GM10248 (cell line): ENCODE measurements at regions not wholly inside any gene's neighbourhood (a gene's known extent, or its start where the extent isn't known, plus 50 kb on each side); places are given as distances from the start of the nearest gene placed in this dataset.

Experiments used
- CTCF ChIA-PET: fragments of 300-600 bp; sonication (Branson Sonifier 250); formaldehyde crosslinking; extraction: SDS; loops from one replicate; lab custom pipeline; 2021; ENCODE audit warnings: antibody characterized with exemption; lab: Yijun Ruan, JAX
- POLR2A ChIA-PET: fragments of 350-650 bp; sonication (Branson Sonifier 250); formaldehyde crosslinking; extraction: SDS; loops from one replicate; lab custom pipeline; 2020; ENCODE audit warnings: antibody characterized with exemption; lab: Yijun Ruan, JAX
- DNase-seq: peaks from one replicate; pipeline ENCODE4 v3.0.0; 2012; ENCODE audit errors: extremely low spot score
- TF ChIP-seq, protein P1 (sequence below): IDR thresholded peaks from 2 replicates; pipeline ENCODE4 v1.5.1; 2012; ENCODE audit warnings: mild to moderate bottlenecking, low read depth; ENCODE audit errors: extremely low read depth, missing control alignments, control extremely low read depth

DNA sequence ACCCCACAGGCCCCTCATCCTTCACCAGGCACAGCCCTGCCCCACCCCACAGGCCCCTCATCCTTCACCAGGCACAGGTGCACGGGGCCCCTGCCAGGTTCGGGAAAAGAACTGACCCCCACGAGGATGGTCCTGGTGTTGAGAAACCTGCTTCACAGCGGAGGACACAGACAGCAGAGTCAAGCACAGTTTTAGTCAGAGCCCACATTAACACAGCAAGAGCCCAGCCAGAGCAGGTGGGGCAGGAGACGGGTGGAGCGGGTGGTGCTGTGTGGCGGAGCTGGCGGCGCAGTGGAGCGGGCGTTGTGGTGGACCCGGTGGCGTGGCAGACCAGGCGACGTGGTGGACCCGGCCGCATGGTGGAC is 1085.5 kb downstream of the BRD1 start:
- POLR2A ChIA-PET: no interaction called here
- TF ChIP-seq, protein P1, sequence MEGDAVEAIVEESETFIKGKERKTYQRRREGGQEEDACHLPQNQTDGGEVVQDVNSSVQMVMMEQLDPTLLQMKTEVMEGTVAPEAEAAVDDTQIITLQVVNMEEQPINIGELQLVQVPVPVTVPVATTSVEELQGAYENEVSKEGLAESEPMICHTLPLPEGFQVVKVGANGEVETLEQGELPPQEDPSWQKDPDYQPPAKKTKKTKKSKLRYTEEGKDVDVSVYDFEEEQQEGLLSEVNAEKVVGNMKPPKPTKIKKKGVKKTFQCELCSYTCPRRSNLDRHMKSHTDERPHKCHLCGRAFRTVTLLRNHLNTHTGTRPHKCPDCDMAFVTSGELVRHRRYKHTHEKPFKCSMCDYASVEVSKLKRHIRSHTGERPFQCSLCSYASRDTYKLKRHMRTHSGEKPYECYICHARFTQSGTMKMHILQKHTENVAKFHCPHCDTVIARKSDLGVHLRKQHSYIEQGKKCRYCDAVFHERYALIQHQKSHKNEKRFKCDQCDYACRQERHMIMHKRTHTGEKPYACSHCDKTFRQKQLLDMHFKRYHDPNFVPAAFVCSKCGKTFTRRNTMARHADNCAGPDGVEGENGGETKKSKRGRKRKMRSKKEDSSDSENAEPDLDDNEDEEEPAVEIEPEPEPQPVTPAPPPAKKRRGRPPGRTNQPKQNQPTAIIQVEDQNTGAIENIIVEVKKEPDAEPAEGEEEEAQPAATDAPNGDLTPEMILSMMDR: no peak
- DNase-seq: no peak
- CTCF ChIA-PET: no interaction called here

DNA sequence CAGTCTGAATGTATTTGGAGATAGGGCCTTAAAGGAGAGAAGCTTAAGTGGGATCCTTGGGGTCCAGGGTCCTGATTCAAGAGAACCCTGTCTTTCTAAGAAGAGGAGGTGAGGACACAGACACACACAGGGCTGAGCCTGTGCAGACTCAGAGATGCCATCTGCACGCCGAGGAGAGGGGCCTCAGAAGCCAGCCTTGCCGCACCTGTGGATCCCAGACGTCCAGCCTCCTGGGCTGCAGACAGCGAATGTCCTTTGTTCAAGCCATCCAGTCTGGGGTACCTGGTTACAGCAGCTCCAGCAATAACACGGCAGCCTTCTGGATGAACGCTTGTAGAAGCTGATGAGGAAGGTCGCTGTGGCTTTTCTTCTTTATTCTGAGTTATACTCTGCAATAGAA is 1086.1 kb downstream of the BRD1 start:
- no peak for DNase-seq
- ChIA-PET CTCF (no interaction called here), POLR2A (no interaction called here)
- TF ChIP-seq, protein P1: no peak

DNA sequence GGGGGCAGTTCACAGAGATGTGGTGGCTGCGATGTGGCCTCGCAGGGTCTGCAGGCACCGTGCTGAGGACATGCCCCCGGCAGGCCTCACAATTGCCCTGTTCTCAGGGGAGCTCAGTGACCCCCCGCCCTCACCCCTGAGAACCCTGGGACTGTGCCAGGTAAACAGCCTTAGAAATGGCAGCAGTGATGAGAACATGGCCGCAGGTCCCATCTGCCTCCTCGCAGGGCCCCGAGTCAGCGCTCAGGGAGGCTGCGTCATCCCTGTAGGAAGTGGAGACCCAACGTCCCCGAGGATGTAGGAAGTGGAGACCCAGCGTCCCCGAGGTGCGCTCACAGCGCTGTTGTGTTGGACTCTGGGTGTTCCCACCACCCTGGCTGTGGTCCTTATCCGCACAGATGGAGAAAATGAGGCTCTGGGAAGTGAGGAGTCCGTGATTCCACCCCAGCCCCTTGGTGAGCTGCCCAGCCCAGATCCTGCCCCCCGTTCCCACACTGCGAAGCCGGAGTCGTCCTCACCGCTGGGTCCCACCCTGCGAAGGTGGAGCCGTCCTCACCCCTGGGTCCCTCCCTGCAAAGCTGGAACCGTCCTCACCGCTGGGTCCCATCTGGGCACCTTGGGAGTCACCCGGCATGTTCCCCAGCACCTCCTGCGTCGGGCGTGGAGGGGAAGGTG is 1086.8 kb downstream of the BRD1 start:
- ChIA-PET CTCF (no interaction called here), POLR2A (no interaction called here)
- TF ChIP-seq, protein P1: no peak
- no peak for DNase-seq

DNA sequence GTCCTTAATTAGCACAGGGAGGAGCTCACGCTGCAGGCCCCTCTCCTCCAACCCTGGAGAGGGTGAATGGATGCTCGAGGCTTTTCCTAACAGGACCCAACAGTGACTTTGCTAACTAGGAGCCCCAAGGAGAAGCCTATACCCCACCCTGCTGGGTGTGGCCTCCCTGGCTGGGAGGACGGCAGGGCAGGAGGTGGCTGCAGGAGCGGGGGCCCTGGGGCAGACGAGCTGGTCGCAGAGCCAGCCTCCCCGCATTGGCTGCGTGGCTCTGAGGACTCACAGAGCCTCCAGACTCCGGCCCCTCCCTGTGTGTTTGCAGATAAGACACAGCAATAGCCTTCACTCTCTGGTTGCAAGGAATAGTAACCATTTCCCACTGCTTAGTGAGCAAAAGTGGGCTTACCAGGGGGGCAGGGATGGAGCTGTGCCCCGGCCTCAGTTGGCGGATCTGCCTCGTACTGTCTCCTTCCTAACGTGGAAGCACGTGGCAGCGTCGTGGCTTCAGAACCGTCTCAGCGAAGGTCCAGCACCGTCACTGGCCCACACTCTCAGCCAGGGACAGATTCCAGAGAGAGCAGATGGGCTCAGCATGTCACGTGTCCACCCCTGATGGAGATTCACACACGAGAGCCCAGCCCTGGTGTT is 1087.5 kb downstream of the BRD1 start:
- TF ChIP-seq, protein P1: no peak
- POLR2A ChIA-PET: no interaction called here
- DNase-seq: no peak
- CTCF ChIA-PET: interaction anchor here (1.4 kb wide), 1 partner anchor 8 kb away, joined by 4 read pairs; no protein-coding TSS in a partner anchor

DNA sequence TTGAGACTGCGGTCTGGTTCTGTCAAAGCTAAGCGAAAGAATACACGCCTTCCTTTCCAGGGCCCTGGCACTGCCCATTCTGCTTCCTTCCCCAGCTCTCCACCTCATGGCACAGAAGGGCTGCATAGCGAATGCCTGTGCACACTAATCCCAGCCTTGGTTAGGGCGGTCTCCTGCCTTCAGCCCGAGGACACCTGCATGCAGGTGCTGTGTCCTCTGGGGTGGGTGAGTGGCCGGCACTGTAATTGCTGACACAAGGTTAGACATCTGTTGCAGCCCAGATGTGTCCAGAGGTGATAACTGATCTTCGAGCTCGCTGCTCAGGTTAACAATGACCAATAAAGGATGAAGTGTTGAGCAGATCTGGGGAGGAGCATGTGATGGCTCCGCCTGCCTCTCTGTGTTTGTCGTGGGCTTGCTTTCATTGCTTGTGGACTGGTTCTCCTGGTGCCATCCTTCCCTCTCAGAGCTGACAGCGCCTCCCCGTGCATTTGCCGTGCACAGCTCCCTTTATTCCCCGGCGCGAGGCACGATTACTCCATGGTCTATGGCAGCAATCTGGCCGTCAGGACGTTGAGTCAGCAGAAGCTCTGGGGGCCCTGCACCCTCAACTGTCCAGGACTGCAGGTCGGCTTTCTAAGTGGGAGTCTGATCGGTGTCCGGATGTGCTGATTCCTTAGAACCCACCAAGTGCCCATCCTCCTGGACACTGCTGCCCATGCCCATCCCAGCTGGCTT is 1088.2 kb downstream of the BRD1 start:
- ChIA-PET CTCF (interaction anchor here (1.4 kb wide), 1 partner anchor 8 kb away, joined by 4 read pairs; no protein-coding TSS in a partner anchor), POLR2A (no interaction called here)
- TF ChIP-seq, protein P1: no peak
- no peak for DNase-seq

DNA sequence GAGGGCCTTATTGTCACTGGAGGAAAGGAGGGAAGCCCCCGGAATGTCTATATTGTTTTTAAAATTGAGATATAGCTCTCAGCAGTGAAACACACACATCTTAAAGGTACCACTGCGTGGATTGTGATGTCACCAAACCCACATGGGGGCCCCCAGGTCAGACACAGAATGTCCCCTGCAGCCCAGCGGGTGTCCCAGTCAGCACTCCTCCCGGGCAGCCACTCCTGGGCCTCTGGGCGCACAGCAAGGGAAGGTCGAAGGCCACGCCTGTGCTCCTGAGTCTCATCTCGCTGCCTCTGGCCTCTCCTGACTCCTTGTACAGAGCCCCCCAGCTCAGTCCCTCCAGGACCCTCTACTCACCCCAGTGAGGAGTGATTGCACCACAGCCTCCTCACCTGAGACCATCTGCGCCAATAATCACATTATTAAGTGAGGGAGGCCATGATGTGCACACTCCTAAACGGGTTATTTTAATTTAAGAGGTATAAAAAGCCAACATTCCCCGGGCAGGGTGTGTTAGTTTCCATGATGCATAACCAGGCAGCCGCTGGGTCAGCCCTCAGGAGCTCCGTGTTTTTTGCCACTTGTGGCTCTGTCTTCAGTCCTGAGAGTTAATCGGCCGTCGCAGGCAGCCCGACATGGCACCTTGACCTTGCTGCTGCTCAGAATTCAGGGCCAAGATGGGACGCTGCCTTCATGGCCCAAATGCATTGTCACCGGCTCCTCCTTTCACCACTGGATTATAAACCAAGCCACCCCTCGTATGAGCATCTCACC is 1089.3 kb downstream of the BRD1 start:
- TF ChIP-seq, protein P1: no peak
- ChIA-PET POLR2A (no interaction called here), CTCF (no interaction called here)
- DNase-seq: no peak
